HepG2 (cell line): ENCODE measurements at regions not wholly inside any gene's neighbourhood (a gene's known extent, or its start where the extent isn't known, plus 50 kb on each side); places are given as distances from the start of the nearest gene placed in this dataset.
A peak's percentile ranks its signal among the peaks of the same experiment; 100 is the strongest.

ENCODE experiments used
- ARHGAP35 ChIP-seq: sonication (generic); formaldehyde crosslinking; IDR thresholded peaks from 2 replicates; pipeline ENCODE4 v1.9.0; 2022; ENCODE audit warnings: mild to moderate bottlenecking, inconsistent platforms, moderate library complexity, missing genetic modification reagents, borderline replicate concordance
- BORCS8-MEF2B ChIP-seq: sonication (generic); formaldehyde crosslinking; IDR thresholded peaks from 2 replicates; pipeline ENCODE4 v1.8.0; 2022; ENCODE audit warnings: mild to moderate bottlenecking, missing genetic modification reagents
- GATAD1 ChIP-seq: IDR thresholded peaks from 2 replicates; pipeline ENCODE4 v1.6.1; 2016; ENCODE audit warnings: missing genetic modification reagents, missing compliant biosample characterization
- ISX ChIP-seq: sonication (generic); formaldehyde crosslinking; conservative IDR thresholded peaks from 2 replicates; pipeline ENCODE4 v1.5.0; 2020; ENCODE audit warnings: missing genetic modification reagents
- MAF1 ChIP-seq: sonication (generic); formaldehyde crosslinking; IDR thresholded peaks from 2 replicates; pipeline ENCODE4 v1.5.0; 2020; ENCODE audit warnings: missing genetic modification reagents, borderline replicate concordance
- MTA3 ChIP-seq: sonication (generic); formaldehyde crosslinking; IDR thresholded peaks from 2 replicates; pipeline ENCODE4 v1.4.0; 2020; ENCODE audit warnings: missing genetic modification reagents
- NFRKB ChIP-seq: fragments of 450-650 bp; IDR thresholded peaks from 2 replicates; pipeline ENCODE4 v1.6.1; 2017
- NONO ChIP-seq, 2 experiments: fragments of 450-650 bp in 1 of 2; sonication (generic) in 1 of 2; formaldehyde crosslinking in 1 of 2; IDR thresholded peaks in 1 of 2; conservative IDR thresholded peaks in 1 of 2; 2 replicates each; pipeline versions ENCODE4 v1.6.1 to v1.8.0; 2017 to 2022; ENCODE audit warnings: mild to moderate bottlenecking in 1 of 2, missing genetic modification reagents in 1 of 2, moderate library complexity in 1 of 2
- RXRB ChIP-seq: IDR thresholded peaks from 2 replicates; pipeline ENCODE4 v1.6.1; 2016; ENCODE audit warnings: borderline replicate concordance, missing genetic modification reagents, missing compliant biosample characterization
- SMAD1 ChIP-seq: sonication (generic); formaldehyde crosslinking; IDR thresholded peaks from 2 replicates; pipeline ENCODE4 v1.4.0; 2020; ENCODE audit warnings: missing genetic modification reagents, low read depth, mild to moderate bottlenecking, borderline replicate concordance
- SMAD3 ChIP-seq: sonication (generic); formaldehyde crosslinking; IDR thresholded peaks from 2 replicates; pipeline ENCODE4 v1.4.0; 2020; ENCODE audit warnings: missing genetic modification reagents
- TARDBP ChIP-seq: sonication (generic); formaldehyde crosslinking; IDR thresholded peaks from 2 replicates; pipeline ENCODE4 v1.8.0; 2022; ENCODE audit warnings: mild to moderate bottlenecking, missing genetic modification reagents
- TBX3 ChIP-seq: fragments of 450-650 bp; IDR thresholded peaks from 2 replicates; pipeline ENCODE4 v1.6.1; 2017; ENCODE audit warnings: antibody characterized with exemption, mild to moderate bottlenecking, inconsistent platforms, borderline replicate concordance
- ZKSCAN5 ChIP-seq: sonication (generic); formaldehyde crosslinking; IDR thresholded peaks from 2 replicates; pipeline ENCODE4 v1.5.1; 2020; ENCODE audit warnings: mild to moderate bottlenecking, missing genetic modification reagents
- ZNF496 ChIP-seq: sonication (generic); formaldehyde crosslinking; IDR thresholded peaks from 2 replicates; pipeline ENCODE4 v1.8.1; 2023; ENCODE audit warnings: mild to moderate bottlenecking, moderate library complexity, missing genetic modification reagents; ENCODE audit not compliant: insufficient replicate concordance
- ZNF703 ChIP-seq: sonication (generic); formaldehyde crosslinking; IDR thresholded peaks from 2 replicates; pipeline ENCODE4 v1.5.1; 2020; ENCODE audit warnings: missing genetic modification reagents, mild to moderate bottlenecking, moderate library complexity, borderline replicate concordance
- ZNF773 ChIP-seq: sonication (generic); formaldehyde crosslinking; IDR thresholded peaks from 2 replicates; pipeline ENCODE4 v1.4.0; 2020; ENCODE audit warnings: missing genetic modification reagents, borderline replicate concordance
- TF ChIP-seq, protein P1 (sequence below): sonication (generic); formaldehyde crosslinking; IDR thresholded peaks from 2 replicates; pipeline ENCODE4 v1.4.0; 2020; ENCODE audit warnings: mild to moderate bottlenecking, missing genetic modification reagents
- TF ChIP-seq, protein P2 (sequence below): sonication (generic); formaldehyde crosslinking; IDR thresholded peaks from 2 replicates; pipeline ENCODE4 v1.4.0; 2020; ENCODE audit warnings: missing genetic modification reagents
- TF ChIP-seq, protein P3 (sequence below): IDR thresholded peaks from 2 replicates; pipeline ENCODE4 v1.6.1; 2012; ENCODE audit warnings: low read depth, low read length, improper control_type of control experiment

DNA sequence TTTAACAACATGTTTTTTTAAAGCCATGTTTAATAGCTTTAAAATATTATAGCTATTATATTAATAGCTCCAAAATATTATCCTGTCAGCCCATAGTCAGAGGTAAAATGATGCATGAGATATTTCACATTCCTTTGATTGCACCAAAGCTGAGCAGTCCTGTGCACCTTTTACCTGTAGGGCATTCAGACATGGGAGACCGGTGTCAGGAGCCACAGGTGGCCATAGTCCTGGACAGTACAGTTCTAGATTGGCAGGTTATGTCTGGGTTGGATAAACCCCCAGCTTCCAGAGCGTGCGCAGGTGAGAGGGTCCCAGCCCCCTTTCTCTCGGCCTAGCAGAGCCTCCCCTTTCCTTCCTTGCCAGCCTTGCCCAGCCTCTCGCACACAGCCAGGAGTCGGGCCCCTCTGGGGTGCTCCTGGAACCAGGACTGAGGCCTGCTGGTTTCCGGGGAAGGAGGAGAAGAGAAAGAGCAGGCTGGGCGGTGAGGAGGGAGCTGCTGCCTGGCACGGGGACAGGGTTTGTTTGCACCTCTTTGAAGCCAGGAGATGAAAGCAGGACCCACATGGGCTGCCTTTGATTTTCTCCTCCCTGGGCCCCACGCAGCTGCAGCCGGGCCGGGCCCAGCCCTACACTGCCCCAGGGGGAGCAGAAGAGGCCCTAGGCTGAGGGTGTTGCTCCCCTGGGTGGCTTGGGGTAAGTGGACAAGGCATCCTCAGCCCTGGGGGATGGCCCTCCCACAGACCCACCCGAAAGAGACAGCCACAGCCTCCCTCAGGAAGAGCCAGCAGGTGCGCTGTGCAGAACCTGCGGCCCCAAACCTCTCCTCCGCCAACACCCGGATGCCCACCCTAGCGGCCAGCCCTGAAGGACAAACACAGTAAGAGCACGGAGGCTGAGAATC lies 75.2 kb upstream of the TARDBP start (continued):
- TF ChIP-seq, protein P1, sequence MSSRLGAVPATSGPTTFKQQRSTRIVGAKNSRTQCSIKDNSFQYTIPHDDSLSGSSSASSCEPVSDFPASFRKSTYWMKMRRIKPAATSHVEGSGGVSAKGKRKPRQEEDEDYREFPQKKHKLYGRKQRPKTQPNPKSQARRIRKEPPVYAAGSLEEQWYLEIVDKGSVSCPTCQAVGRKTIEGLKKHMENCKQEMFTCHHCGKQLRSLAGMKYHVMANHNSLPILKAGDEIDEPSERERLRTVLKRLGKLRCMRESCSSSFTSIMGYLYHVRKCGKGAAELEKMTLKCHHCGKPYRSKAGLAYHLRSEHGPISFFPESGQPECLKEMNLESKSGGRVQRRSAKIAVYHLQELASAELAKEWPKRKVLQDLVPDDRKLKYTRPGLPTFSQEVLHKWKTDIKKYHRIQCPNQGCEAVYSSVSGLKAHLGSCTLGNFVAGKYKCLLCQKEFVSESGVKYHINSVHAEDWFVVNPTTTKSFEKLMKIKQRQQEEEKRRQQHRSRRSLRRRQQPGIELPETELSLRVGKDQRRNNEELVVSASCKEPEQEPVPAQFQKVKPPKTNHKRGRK (CRISPR knock-in tag) = no peak
- TF ChIP-seq ARHGAP35 (CRISPR knock-in tag) (0 out of 2 replicates have a peak, but pooled peaks have one; percentile 47), ZNF773 (CRISPR knock-in tag) (no peak), SMAD3 (peak; percentile 38; the same call in 1 of the 2 replicates), TARDBP (CRISPR knock-in tag) (peak; percentile 90), ISX (no peak), ZNF496 (CRISPR knock-in tag) (no peak), MAF1 (no peak), RXRB (CRISPR knock-in tag) (peak; percentile 52; the same call in 1 of the 2 replicates), ZKSCAN5 (CRISPR knock-in tag) (no peak), ZNF703 (CRISPR knock-in tag) (0 out of 2 replicates have a peak, but pooled peaks have one; percentile 71), MTA3 (CRISPR knock-in tag) (no peak), NFRKB (no peak), GATAD1 (CRISPR knock-in tag) (no peak), NONO (IDR thresholded peaks at IDR 0.05) (no peak), NONO (CRISPR knock-in tag; conservative IDR thresholded peaks at IDR 0.05) (no peak), BORCS8-MEF2B (CRISPR knock-in tag) (0 out of 2 replicates have a peak, but pooled peaks have one; percentile 30), SMAD1 (CRISPR knock-in tag) (no peak), TBX3 (peak; percentile 85; the same call in 1 of the 2 replicates)
- TF ChIP-seq, protein P2, sequence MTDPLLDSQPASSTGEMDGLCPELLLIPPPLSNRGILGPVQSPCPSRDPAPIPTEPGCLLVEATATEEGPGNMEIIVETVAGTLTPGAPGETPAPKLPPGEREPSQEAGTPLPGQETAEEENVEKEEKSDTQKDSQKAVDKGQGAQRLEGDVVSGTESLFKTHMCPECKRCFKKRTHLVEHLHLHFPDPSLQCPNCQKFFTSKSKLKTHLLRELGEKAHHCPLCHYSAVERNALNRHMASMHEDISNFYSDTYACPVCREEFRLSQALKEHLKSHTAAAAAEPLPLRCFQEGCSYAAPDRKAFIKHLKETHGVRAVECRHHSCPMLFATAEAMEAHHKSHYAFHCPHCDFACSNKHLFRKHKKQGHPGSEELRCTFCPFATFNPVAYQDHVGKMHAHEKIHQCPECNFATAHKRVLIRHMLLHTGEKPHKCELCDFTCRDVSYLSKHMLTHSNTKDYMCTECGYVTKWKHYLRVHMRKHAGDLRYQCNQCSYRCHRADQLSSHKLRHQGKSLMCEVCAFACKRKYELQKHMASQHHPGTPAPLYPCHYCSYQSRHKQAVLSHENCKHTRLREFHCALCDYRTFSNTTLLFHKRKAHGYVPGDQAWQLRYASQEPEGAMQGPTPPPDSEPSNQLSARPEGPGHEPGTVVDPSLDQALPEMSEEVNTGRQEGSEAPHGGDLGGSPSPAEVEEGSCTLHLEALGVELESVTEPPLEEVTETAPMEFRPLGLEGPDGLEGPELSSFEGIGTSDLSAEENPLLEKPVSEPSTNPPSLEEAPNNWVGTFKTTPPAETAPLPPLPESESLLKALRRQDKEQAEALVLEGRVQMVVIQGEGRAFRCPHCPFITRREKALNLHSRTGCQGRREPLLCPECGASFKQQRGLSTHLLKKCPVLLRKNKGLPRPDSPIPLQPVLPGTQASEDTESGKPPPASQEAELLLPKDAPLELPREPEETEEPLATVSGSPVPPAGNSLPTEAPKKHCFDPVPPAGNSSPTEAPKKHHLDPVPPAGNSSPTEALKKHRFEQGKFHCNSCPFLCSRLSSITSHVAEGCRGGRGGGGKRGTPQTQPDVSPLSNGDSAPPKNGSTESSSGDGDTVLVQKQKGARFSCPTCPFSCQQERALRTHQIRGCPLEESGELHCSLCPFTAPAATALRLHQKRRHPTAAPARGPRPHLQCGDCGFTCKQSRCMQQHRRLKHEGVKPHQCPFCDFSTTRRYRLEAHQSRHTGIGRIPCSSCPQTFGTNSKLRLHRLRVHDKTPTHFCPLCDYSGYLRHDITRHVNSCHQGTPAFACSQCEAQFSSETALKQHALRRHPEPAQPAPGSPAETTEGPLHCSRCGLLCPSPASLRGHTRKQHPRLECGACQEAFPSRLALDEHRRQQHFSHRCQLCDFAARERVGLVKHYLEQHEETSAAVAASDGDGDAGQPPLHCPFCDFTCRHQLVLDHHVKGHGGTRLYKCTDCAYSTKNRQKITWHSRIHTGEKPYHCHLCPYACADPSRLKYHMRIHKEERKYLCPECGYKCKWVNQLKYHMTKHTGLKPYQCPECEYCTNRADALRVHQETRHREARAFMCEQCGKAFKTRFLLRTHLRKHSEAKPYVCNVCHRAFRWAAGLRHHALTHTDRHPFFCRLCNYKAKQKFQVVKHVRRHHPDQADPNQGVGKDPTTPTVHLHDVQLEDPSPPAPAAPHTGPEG (CRISPR knock-in tag) = no peak
- TF ChIP-seq, protein P3, sequence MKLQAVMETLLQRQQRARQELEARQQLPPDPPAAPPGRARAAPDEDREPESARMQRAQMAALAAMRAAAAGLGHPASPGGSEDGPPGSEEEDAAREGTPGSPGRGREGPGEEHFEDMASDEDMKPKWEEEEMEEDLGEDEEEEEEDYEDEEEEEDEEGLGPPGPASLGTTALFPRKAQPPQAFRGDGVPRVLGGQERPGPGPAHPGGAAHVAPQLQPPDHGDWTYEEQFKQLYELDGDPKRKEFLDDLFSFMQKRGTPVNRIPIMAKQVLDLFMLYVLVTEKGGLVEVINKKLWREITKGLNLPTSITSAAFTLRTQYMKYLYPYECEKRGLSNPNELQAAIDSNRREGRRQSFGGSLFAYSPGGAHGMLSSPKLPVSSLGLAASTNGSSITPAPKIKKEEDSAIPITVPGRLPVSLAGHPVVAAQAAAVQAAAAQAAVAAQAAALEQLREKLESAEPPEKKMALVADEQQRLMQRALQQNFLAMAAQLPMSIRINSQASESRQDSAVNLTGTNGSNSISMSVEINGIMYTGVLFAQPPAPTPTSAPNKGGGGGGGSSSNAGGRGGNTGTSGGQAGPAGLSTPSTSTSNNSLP = no peak
